ENCODE measurements at regions not wholly inside any gene's neighbourhood (a gene's known extent, or its start where the extent isn't known, plus 50 kb on each side); places are given as distances from the start of the nearest gene placed in this dataset.

DNA sequence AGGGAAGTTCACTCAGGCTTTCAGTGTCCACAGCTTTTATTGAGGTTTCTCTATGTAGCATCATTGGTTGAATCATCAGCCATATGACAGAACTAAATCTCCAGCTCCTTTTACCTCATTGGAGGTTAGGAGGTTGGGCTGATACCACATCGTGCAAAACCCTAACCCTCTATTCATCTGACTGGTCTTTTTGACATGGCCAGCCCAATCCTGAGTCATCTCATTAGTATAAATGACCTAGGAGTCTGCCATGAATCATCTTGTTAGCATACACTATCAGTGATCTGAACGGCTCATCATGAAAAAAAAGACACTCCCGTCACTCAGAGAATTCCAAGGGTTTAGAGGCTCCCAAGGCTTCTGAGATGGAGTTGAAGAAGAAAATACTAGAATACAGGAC is 669.8 kb upstream of the POT1 start:
- DNase-seq (ENCODE audit: extremely low read depth, low read depth): no peak

DNA sequence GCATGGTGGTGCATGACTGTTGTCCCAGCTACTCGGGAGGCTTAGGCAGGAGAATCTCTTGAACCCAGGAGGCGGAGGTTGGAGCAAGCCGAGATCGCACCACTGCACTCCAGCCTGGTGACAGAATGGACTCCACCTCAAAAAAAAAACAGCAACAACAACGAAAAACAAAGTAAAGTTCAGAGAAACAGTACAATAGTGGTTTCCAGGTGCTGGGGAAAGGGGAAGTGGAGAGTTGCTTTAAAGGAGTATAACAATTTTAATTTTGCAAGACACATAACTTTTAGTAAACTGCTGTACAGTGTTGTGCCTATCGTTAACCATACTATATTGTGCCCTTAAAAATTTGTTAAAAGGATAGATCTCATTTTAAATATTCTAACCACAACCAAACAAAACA is 662.7 kb upstream of the POT1 start:
- DNase-seq (ENCODE audit: extremely low read depth, low read depth): no peak

DNA sequence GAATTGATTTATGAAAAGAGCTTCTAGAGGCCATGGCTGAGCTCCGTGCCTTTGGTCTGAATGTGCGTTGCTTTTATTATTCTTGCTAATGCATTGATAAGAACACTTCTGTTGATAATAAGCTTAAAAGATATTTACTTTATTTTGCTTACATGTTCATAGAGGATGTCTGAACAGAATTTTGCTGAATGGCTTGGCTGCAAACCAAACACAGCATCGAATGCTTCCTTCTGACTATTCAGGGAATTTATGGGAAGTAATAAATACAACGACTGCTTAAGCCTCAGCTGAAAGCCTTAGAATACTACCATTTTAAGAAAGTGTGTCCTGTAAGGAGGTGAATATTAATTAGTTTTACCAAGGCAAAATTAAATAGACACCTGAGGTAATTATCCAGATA is 643.5 kb upstream of the POT1 start:
- no peak for DNase-seq (ENCODE audit: extremely low read depth, low read depth)

DNA sequence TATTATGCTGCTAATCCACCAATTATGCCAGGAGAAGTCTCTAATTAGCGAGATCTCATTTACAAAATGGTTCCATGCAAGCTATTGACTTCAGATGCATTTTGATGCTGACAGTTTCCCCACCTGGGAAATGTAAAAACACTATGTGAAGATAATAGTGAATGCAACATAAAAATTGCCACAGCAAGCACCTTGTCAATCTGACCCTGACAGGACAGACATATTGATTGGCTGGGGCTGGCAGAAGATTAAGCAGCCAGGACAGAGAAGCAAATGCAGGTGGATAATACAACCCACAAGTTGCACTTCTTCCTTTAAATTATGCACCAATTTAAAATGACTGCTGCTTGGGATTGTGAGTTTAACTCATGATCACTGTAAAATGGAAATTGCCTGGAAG is 642.8 kb upstream of the POT1 start:
- DNase-seq (ENCODE audit: extremely low read depth, low read depth): no peak

DNA sequence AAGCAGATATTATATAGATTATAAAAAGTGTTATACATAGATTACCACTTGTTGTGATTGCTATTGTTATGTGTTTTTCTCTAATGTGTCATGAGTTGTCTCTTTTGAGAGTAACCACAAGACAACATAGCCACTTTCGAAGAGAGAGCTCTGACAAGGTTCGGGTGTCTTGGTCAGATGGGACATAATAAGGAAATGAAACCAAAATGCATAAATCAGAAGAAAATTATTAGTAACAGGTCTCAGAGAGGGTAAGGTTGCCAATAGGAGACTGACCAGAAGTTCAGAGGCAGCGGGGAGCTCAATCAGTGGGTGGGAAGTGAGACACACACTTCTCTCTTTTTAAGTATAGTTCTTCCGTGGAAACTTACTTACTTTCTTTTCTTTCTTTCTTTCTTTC is 639.2 kb upstream of the POT1 start:
- DNase-seq (ENCODE audit: extremely low read depth, low read depth): no peak

DNA sequence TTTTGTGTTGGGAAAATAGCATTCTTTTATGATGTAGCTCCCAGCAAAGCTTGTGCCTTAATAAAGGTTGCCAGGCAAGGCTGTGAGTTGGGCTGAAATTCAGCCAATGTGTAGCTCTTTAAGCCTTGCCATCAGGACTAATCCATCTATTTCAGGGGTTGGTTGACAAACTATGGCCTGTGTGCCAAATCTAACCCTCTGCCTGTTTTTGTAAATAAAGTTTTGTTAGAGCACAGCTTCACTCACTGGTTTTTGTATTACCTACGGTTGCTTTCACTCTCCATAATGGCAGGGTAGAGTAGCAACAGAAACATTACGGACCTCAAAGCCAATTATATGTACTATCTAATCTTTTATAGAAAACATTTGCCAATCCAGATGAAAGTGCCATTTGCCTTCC is 638.1 kb upstream of the POT1 start:
- DNase-seq (ENCODE audit: extremely low read depth, low read depth): no peak

DNA sequence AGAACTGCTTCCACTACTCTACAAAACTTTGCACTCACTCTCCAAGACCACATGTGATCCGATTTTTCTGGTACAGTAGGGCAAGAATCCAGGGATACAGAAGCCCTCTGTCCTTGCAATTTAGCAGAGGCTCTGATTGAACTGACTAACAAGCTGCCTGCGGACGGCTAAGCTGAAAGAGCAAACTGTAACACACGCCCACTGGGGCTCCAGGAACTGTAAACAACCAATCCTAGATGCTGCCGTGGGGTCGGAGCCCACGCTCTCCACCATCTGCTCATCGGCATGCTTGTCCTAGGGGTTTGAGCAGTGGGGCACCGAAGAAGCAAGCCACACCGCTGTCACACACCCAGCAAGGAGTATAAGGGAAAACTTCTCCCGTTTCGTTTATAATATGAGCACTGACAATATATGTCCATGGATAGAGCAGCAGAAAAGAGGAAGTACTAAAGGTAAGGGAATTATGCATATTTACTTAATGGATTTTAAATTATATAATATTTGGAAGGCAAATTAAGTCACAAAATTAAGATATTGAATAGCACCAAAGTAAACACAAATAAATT is 634.4 kb upstream of the POT1 start:
- DNase-seq (ENCODE audit: extremely low read depth, low read depth): peak; percentile 52

DNA sequence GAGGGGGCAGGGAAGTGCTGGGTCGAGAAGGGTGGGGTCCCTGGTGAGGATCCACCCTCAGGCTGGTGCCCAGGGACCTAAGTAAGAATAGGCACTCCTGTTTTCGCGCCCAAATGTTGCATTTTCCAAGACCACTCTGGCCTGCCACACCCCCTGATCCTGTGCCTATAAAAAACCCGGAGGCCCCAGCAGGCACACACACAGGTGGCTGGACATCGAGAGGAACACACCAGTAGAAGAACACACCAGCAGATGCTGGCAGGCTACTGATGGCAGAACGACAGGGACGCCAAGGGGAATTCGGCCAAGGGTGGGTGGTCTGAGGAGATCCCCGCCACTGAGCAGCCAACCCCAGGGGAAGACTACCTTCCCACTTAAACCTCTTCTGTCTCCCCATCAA is 633.9 kb upstream of the POT1 start:
- DNase-seq (ENCODE audit: extremely low read depth, low read depth): no peak

DNA sequence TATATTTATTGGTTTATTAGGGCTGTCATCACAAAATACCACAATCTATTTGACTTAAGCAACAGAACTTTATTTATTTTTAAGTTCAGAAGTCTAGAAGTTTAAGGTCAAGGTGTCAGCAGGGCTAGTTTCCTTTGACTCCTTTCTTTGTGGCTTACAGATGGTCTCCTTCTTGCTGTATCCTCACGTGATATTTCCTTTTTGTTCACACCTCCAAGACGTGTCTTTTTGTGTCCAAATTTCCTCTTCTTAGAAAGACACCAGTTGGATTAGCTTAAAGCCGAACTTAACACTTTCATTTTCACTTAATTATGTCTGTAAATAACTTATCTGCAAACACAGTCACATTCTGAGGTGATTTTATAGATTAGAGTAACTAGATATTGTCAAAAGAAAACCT is 631.4 kb upstream of the POT1 start:
- DNase-seq (ENCODE audit: extremely low read depth, low read depth): no peak

DNA sequence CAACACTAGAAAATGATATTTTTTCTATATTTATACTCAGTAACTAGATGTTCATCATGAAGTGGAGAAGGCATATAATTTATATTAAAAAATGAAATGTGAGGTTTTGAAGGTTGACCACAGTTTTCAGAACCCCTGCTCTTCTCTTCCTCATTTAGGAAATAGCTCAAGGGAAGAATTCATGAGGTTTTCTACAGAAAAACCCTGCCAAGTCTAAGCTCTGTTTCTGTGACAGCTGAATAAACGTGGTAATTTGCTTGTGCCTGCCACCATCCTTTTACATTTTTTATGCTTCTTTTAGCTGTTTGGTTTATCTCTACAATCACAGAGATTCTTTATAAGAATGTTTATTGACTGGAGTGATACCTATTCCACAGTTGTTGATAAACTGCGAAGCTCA is 630.3 kb upstream of the POT1 start:
- no peak for DNase-seq (ENCODE audit: extremely low read depth, low read depth)

DNA sequence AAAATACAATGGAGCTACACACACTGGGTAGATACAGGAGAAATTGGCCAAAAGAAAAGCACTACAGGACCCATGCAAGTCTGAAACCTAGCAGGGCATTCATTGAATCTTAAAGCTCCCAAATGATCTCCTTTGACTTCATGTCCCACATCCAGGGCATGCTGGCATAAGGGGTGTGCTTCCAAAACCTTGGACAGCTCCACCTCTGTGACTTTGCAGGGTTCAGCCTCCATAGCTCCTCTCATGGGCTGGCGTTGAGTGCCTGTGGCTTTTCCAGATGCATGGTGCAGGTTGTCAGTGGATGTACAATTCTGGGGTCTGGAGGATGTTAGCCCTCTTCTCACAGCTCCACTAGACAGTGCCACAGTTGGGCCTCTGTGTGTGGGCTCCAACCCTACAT is 626.3 kb upstream of the POT1 start:
- no peak for DNase-seq (ENCODE audit: extremely low read depth, low read depth)

DNA sequence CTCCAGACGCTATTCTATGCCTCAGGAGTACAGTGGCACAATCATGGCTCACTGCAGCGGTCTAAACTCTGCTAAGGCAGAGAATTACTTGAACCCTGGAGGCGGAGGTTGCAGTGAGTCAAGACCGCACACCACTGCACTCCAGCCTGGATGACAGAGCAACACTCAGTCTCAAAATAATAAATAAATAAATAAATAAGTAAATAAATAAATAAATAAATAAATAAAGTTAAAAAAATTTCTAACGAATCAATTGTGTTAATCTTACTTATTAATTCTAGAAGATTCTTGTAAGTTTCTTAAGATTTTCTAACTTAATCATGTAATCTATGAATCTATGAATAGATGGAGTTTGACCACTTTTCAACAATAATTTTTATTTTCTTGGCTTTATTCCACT is 621.4 kb upstream of the POT1 start:
- DNase-seq (ENCODE audit: extremely low read depth, low read depth): no peak

DNA sequence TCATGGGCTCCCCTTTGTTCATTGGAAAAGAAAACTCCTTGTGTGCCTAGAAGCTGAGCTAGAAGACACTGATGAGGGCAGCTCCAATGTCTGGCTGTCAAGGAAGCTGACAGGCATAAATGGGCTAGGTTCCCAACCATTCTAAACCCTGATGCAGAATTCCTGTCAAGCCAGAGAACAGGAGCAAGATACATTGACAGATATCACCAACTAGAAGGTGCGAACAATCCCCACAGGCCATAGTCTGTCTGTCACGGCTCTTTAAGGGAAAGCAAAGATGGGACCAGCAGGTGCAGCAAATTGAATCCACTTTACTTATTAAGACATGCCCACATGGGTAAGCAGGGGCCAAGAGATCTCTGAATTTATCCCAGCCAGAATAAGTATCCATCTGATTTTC is 617.9 kb upstream of the POT1 start:
- DNase-seq (ENCODE audit: extremely low read depth, low read depth): no peak

DNA sequence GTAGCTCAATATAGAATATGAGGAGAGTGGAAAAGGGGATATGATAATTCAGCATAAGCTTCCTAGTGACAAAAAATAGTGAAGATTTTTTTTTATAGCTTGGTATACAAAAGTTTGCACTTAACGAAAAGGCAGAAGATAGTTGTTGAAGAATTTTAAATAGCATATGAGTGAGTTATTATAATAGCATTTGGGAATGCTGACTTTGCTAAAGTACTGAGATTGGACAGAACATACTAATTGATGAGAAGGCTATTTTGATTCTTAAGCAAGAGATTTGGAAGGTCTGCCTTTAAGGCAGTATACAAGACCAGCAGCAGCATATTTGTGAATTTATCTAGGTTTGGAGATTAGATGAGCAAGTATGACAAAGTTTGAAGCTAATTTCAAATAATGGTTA is 600.9 kb upstream of the POT1 start:
- DNase-seq (ENCODE audit: extremely low read depth, low read depth): no peak

DNA sequence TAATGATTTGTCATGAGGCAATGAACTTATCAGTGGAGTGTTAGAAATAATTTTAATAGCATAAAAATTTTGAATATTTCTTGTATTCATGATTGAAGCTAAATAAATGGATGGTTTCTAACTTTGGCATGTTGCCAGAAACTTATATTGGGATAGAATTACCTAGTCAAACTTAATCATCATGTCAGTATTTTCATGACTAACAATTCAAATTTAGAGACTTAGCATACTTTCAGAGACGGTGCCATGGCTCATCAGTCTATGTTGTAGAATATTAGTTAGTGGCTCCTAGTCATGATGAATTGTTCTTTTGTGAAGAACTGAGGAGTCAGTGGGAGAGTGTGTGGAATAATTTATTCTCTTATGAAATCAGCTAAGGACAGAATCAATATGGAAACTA is 599.6 kb upstream of the POT1 start:
- no peak for DNase-seq (ENCODE audit: extremely low read depth, low read depth)

DNA sequence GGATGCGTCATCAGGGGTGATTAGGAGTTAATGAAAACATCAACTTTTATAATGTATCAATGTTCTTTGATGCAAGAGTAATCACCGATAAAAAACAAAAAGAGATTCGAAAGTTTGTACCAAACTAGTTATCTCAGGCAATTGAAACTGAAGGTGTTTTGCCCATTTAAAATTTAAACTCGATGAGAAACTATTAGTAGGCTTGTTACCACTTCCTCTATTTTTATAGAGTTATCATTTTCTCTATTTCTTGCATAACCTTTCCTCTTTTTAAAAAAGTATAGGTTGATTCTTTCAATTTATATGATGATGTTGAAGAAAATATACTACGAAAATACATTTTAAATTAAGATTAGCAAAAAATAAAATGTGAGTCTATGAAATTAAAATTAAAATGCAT is 597.3 kb upstream of the POT1 start:
- DNase-seq (ENCODE audit: extremely low read depth, low read depth): no peak

DNA sequence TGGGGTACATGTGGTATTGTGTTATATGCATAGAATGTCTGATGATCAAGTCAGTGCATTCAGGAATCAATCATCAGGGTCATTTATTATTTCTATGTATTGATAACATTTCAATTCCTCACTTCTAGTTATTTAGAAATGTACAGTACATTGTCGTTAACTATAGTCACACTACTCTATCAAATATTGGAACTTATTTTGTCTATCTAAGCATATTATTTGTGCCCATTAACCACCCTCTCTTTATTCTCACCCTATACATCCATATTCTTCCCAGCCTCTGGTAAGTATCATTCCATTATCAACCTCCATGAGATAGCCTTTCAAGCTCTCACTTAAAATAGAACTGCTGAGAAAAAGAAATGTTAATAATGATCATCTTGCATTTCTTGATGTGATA is 596.5 kb upstream of the POT1 start:
- no peak for DNase-seq (ENCODE audit: extremely low read depth, low read depth)

DNA sequence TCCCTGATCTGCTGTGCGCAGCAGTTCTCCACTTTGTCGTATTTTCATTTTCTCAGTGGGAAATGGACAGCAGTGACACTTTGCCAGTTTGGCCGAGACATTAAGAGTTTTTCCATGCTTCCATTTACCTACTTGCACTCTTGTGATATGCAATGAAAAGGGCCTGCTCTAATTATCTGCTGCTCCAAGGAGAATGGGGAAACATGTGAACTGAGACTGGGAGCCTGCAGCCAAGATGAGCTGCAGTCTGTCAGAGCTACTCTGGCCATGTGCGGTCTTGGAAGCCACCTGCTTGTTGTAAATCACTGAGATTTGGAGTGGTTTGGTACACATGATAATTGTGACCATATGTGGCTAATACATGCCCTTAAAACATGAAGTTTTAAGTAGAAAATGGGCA is 586.6 kb upstream of the POT1 start:
- no peak for DNase-seq (ENCODE audit: extremely low read depth, low read depth)

DNA sequence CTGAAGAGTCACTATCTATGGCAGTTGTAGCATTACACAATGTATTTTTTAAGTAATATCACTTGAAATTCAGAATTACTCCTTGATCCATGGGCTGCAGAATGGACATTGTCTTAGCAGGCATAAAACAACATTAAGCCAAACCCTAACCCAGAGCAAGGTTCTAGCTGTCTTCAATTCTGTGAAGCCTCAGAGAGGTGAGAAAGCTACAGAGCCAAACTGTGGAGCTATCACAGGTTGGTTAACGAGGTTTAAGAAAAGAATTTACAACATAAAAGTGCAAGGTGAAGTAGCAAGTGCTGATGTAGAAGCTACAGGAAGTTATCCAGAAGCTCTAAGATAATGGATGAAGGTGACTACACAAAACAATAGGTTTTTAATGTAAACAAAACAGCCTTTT is 582.7 kb upstream of the POT1 start:
- no peak for DNase-seq (ENCODE audit: extremely low read depth, low read depth)

DNA sequence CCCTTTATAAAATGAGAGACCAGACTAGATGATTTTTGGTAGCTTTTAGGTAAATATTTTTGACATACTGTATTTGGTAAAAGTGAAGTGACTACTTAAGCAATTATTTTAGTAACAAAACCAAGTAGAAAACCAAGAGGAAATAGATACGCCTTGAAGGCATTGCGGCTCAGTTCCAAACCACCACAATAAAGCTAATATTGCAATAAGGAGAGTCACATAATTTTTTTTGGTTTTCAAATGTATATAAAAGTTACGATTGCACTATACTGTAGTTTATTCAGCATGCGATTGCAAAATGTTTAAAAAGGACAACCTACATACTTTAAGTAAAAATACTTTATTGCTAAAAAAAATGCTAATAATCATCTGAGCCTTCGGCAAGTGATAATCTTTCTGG is 581.7 kb upstream of the POT1 start:
- DNase-seq (ENCODE audit: extremely low read depth, low read depth): no peak

DNA sequence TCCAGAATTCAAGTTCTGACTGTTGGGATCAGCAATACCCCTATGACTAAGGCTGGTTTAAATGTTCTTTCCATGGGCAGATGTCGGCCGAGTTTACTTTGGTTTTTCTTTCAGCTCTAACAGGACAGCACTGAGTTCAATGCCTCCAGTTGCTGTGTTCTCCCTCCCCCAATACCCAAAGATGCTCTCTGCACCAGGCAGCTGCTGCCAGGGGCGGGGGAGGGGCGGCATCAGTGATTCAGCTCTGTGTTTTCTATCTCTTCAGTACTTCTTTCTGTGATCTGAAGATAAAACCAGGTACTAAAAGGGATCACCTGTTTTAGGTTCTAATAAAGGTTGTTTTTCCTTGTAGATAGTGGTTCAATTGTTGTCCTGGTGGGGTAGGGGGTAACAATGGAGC is 576.7 kb upstream of the POT1 start:
- DNase-seq (ENCODE audit: extremely low read depth, low read depth): no peak

DNA sequence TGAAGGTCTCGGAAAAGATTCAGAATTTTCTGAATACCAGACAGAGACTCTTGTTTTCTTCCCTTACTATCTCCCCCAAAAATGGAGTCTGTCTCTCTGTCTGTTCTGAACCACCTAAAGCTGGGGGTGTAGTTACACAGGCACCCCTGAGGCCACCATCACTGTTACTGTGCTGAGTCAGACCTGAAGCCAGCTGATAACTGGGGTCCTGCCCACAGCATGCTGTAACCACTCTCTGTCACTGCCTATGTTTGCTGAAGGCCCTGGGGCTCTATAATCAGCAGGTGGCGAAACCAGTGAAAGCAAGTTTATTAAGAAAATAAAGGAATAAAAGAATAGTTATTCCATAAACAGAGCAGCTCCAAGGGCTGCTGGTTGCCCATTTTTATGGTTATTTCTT is 575.2 kb upstream of the POT1 start:
- DNase-seq (ENCODE audit: extremely low read depth, low read depth): no peak

DNA sequence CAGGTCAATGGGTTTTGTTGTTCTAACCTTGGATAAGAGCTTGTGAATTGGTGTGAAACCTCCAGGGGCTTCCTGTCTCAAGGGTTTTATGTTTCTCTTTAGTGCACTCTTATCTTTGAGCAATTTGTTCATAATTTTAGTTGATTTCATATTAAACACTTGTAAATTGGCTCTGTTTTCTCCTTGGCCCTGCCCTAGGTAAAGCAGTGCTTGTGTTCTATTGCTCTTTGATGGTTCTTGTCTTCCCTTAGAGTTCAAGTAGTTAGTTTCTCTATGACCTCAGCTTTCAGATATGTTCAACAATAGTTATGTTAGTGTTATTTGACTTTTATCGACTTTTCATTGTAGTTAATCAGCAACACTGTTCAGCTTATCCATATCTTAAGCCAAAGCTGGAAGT is 566.4 kb upstream of the POT1 start:
- no peak for DNase-seq (ENCODE audit: extremely low read depth, low read depth)

DNA sequence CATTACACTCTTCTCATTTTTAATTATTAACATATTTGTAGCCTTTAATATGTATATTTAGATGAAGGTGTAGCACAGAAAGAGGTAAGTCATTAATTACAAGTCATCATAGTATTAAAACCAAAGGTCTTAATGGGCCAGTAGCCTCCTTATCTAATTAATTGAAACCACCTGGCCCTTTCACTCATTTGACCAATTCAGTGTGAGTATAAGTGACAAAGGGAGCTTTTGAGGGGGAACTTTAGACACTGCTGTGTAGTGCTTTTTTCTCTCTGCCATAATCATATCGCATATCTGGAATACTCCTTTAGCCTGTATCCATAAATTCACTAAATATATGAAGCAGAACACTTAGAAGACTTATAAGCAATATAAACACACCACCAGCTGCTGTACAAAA is 562.9 kb upstream of the POT1 start:
- DNase-seq (ENCODE audit: extremely low read depth, low read depth): no peak
